Gastroesophageal sphincter (tissue), 4 donors: ENCODE measurements at regions not wholly inside any gene's neighbourhood (a gene's known extent, or its start where the extent isn't known, plus 50 kb on each side); places are given as distances from the start of the nearest gene placed in this dataset.

Experiments used
- ATAC-seq: fragments of 150-250 bp; one replicate; pipeline ENCODE4 v1.9.1; 2016; ENCODE audit warnings: mild to moderate bottlenecking, moderate library complexity
- H3K27ac ChIP-seq, 4 donors: fragments of 200-600 bp; sonication (generic) in 3 of 4; 1 replicate in 3 of 4; 2 replicates in 1 of 4; pipeline ENCODE4 v1.5.1; 2016 to 2019
- H3K27me3 ChIP-seq: fragments of 200-600 bp; sonication (generic); one replicate; pipeline ENCODE4 v1.5.1; 2019
- H3K36me3 ChIP-seq, 2 donors: fragments of 200-600 bp; sonication (generic); one replicate each; pipeline ENCODE4 v1.5.1; 2019; ENCODE audit warnings: control low read depth in 1 of 2
- H3K4me1 ChIP-seq, 3 donors: fragments of 200-600 bp; sonication (generic); 1 replicate in 2 of 3; 2 replicates in 1 of 3; pipeline ENCODE4 v1.5.1; 2016 to 2019; ENCODE audit warnings: control low read depth in 2 of 3
- H3K4me3 ChIP-seq, 2 donors: fragments of 200-600 bp; sonication (generic); one replicate each; pipeline ENCODE4 v1.5.1; 2019; ENCODE audit warnings: mild to moderate bottlenecking in 1 of 2, moderate library complexity in 1 of 2
- H3K9me3 ChIP-seq, 3 donors: fragments of 200-600 bp; sonication (generic); one replicate each; pipeline ENCODE4 v1.5.1; 2017 to 2019; ENCODE audit warnings: control low read depth in 2 of 3
- EP300 ChIP-seq: sonication (generic); formaldehyde crosslinking; IDR thresholded peaks from one replicate; pipeline ENCODE4 v1.6.1; 2017; ENCODE audit warnings: antibody characterized with exemption, mild to moderate bottlenecking
- POLR2A ChIP-seq, 2 donors: fragments of 450-650 bp; IDR thresholded peaks; one replicate each; pipeline ENCODE4 v1.6.1; 2017; ENCODE audit warnings: antibody characterized with exemption in 2 of 2, mild to moderate bottlenecking in 2 of 2, moderate library complexity in 1 of 2
- POLR2AphosphoS5 ChIP-seq: sonication (generic); formaldehyde crosslinking; IDR thresholded peaks from one replicate; pipeline ENCODE4 v1.6.1; 2017; ENCODE audit warnings: antibody characterized with exemption
- WGBS, 2 donors: methylation state at CpG; one replicate each; pipeline ENCODE4 v1.1.5; 2018; ENCODE audit warnings: low coverage in 1 of 2; 5-methylcytosine and 5-hydroxymethylcytosine counted together
- TF ChIP-seq, protein P1 (sequence below), 4 experiments: fragments of 200-600 bp in 2 of 4; fragments of 450-650 bp in 2 of 4; sonication (generic) in 1 of 4; IDR thresholded peaks; one replicate each; pipeline ENCODE4 v1.5.1; 2017 to 2019; ENCODE audit warnings: antibody characterized with exemption in 4 of 4, mild to moderate bottlenecking in 2 of 4, moderate library complexity in 2 of 4

DNA sequence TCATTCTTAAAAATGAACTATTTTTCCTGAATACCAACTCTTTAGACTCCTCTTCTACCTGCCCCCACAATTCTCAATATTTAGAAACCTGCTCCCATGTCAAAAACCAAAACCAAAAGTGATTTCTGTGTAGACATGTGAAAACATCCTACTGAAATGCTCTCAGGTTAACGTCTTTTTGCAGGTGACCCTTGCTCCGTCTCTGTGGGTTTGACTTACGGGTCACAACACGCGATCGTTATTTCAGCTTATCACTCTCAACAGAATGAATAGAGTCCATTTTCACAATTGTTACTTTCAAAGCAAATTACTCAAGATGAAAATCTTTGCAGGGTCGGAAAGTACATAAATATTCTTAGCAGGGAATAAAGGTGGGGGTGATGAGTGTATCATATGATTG is 456.3 kb upstream of the SGCD start:
- Histone ChIP-seq H3K4me1 (no peaks in the 10 kb centered on the region), H3K9me3 (no peaks in the 10 kb centered on the region), H3K27me3 (no peaks in the 10 kb centered on the region), H3K4me3 (no peak overlapping the region), H3K27ac (no peak overlapping the region), H3K36me3 (no peaks in the 10 kb centered on the region)
- TF ChIP-seq, protein P1, sequence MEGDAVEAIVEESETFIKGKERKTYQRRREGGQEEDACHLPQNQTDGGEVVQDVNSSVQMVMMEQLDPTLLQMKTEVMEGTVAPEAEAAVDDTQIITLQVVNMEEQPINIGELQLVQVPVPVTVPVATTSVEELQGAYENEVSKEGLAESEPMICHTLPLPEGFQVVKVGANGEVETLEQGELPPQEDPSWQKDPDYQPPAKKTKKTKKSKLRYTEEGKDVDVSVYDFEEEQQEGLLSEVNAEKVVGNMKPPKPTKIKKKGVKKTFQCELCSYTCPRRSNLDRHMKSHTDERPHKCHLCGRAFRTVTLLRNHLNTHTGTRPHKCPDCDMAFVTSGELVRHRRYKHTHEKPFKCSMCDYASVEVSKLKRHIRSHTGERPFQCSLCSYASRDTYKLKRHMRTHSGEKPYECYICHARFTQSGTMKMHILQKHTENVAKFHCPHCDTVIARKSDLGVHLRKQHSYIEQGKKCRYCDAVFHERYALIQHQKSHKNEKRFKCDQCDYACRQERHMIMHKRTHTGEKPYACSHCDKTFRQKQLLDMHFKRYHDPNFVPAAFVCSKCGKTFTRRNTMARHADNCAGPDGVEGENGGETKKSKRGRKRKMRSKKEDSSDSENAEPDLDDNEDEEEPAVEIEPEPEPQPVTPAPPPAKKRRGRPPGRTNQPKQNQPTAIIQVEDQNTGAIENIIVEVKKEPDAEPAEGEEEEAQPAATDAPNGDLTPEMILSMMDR (IDR thresholded peaks at IDR 0.05): no peak
- TF ChIP-seq EP300: no peak
- no peak for TF ChIP-seq POLR2AphosphoS5
- no peak for TF ChIP-seq POLR2A (IDR thresholded peaks at IDR 0.05)
- WGBS, 2 donors: 81 to 93% methylated on average over 7 of the region's 7 CpGs
- ATAC-seq: no peak

DNA sequence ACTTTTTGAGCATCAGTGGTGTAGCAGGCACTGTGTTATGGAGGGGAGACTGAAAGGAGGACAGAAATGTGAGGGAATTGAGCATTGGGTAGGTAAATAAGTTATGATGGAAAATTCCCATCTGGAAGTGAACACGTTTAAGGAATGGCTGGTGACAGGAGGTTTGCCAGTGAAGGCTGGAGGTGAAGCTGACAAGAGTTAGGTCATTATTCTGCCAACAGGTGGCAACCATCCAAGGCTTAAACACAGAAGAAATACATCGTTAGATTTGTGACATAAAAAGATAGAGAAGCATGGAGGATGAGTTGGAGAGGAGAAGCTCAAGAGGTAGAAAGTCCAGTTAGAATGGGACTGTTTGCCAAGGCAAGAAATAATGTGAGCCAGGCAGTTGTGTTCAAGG is 455.3 kb upstream of the SGCD start:
- 17 to 59% methylated on average over 2 of the region's 2 CpGs for WGBS, 2 donors
- H3K27me3 ChIP-seq: no peaks in the 10 kb centered on the region
- no peaks in the 10 kb centered on the region for H3K4me1 ChIP-seq
- no peaks in the 10 kb centered on the region for H3K9me3 ChIP-seq
- no peak for ATAC-seq
- TF ChIP-seq EP300: no peak
- no peak overlapping the region for H3K4me3 ChIP-seq
- no peak overlapping the region for H3K27ac ChIP-seq
- no peaks in the 10 kb centered on the region for H3K36me3 ChIP-seq

DNA sequence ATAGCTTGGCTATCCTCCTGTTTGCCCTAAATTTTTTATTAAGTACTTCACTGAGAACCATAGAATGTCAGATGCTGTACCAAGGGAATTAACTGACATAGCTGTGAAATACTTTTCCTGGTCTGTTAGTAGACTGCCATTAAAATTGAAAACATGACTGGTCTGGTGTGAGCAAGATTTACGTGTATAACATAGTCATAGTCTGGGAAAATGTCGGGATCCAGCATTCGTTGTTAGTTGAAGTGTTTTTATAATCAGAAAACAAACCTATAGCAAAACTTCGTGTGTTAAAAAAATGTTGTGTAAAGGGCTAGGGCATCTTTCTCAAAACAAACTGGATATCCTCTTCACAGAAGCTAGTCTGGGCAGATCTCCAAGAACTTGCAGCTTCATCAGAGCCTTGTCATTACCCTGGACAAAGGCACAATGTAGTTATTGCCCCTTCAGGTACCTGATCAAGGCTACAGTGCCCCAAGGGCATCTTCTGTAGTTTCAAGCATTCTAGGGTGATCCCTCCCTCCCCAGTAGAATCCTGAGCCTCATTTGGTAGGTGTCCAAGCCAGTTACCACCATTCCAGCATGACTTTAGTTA is 454.2 kb upstream of the SGCD start:
- H3K4me1 ChIP-seq: no peaks in the 10 kb centered on the region
- no peak overlapping the region for H3K4me3 ChIP-seq
- no peak for TF ChIP-seq EP300
- TF ChIP-seq, protein P1 (IDR thresholded peaks at IDR 0.05): no peak
- no peak for TF ChIP-seq POLR2AphosphoS5
- TF ChIP-seq POLR2A (IDR thresholded peaks at IDR 0.05): no peak
- ATAC-seq: no peak
- no peaks in the 10 kb centered on the region for H3K9me3 ChIP-seq
- no peaks in the 10 kb centered on the region for H3K27me3 ChIP-seq
- H3K27ac ChIP-seq: no peak overlapping the region
- H3K36me3 ChIP-seq: no peaks in the 10 kb centered on the region
- 33 to 45% methylated on average over 3 to 4 of the region's 4 CpGs for WGBS, 2 donors

DNA sequence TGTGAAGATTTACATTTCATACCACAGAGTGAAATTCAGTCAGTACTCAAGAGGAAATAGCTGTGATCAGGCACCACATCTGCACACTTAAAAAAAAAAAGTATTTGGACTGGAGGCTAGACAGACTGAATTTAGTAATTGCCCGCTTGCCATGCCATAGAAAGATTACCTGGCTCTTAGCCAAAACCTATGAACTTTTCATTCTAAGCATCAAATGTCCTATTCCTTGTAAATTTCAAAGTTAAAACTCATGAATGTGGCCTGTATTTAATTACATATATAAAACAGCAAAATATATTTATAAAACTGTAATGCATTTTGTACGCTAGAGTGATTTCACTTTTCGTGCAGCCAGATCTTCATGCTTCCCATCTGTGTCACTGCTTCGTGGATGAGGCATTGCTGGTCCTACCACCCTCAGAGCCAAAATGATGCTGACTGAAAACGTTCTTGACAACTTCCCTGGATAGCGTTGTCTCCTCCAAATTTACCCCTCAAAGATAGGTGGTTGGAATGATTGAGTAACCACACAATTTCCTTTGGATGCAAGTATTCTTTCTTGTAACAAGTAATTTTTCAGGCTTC is 447.9 kb upstream of the SGCD start:
- Histone ChIP-seq H3K4me1 (no peaks in the 10 kb centered on the region), H3K36me3 (no peaks in the 10 kb centered on the region), H3K27me3 (no peaks in the 10 kb centered on the region), H3K4me3 (no peak overlapping the region), H3K27ac (no peak overlapping the region), H3K9me3 (no peaks in the 10 kb centered on the region)
- no peak for ATAC-seq
- 73 to 82% methylated on average over 6 of the region's 6 CpGs for WGBS, 2 donors
- TF ChIP-seq, protein P1 (IDR thresholded peaks at IDR 0.05): no peak
- TF ChIP-seq EP300 (no peak), POLR2A (IDR thresholded peaks at IDR 0.05) (no peak), POLR2AphosphoS5 (no peak)

DNA sequence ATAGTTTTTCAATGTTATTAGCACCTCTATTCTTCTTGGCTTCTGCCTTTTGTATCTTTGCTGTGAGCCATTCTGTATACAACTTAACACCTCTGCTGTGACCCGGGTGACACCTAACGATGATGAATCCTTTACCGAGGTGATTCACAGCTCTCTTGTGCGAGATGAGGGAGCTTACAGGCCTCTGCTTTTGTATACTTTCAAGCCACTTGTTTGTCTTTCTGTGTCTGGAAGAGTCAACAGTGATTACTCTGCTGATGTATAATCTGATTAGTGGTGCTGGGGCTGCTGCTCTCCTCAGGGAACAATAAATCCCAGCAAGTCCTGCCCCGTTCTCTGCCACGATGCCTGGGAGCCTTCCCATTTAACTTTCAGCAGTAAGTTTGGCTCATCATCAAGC is 442.9 kb upstream of the SGCD start:
- no peak overlapping the region for H3K27ac ChIP-seq
- no peak for TF ChIP-seq POLR2A (IDR thresholded peaks at IDR 0.05)
- TF ChIP-seq, protein P1 (IDR thresholded peaks at IDR 0.05): no peak
- 36 to 39% methylated on average over 5 to 6 of the region's 6 CpGs for WGBS, 2 donors
- ATAC-seq: no peak
- H3K9me3 ChIP-seq: no peaks in the 10 kb centered on the region
- no peaks in the 10 kb centered on the region for H3K4me1 ChIP-seq
- H3K36me3 ChIP-seq: no peaks in the 10 kb centered on the region
- H3K27me3 ChIP-seq: no peaks in the 10 kb centered on the region
- H3K4me3 ChIP-seq: no peak overlapping the region
